ENCODE measurements at regions not wholly inside any gene's neighbourhood (a gene's known extent, or its start where the extent isn't known, plus 50 kb on each side); places are given as distances from the start of the nearest gene placed in this dataset.
"Not testable (repeated sequence)": the region's sequence is repeated elsewhere in the genome, so short reads cannot be mapped to it uniquely, and the experiment has no call there.

DNA sequence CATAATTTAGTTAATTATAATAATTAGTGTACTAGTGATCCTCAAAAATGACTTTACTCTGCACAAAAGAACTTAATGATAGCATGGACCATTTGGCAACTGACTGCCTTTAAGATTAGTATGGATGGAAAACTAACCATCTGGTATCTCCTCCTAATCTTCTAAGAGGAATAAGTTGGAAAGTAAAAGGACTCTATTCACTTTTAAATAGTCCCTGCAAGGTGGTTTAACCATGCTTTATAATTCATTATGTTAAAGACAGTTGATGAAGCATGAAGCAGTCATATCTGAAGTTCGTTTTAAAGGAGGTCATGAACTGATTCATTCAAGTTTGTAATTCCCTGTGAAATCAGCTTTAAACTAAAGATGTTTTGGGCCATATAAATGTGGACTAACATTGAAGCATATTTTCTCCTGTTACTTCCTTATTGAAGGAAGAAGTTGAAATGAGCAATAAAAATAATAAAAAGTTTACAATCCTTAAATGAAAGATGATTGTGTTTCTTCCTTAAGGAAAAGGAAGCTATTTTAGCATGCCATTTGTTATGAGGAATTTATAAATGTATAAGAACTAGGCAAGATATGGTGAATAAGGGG lies 446.0 kb downstream of the XIRP2 start:
- no peak for DNase-seq

DNA sequence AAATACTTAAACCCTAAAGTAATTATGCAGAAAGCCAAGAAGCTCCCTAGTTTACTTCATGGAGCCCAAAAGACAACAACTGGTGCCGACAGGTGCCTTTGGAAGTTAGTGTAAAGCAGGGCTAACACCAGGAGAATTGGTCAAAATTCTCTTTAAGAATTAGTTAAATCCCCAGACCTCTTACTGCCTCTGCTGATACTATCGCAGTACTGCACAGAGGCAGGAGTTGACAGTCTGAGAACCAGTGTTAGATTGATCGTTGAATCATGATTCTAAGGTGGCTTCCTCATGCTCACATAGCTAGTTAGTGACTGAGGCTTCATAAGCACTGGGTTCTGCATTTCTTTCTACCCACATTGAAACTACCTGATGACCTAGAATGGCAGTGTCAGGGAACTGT lies 445.0 kb downstream of the XIRP2 start:
- DNase-seq = no peak

DNA sequence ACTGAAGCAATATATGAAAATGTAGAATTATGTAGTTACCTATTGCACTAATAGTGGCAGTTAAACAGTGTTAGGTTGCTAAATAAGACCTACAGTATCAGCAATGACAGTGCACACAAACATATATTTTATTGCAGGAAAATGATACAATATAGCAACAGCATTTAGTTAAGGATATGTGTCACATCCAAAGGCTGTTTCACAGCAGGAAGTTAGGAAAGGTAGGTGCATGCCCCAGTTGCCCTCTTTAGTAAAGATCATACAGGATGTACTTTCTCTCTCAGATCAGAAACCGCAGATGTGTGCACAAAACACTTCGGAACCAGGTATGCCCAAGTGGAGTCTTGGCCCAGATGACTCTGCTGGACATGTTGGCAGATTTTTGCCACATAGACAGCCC lies 444.1 kb downstream of the XIRP2 start:
- DNase-seq = no peak

DNA sequence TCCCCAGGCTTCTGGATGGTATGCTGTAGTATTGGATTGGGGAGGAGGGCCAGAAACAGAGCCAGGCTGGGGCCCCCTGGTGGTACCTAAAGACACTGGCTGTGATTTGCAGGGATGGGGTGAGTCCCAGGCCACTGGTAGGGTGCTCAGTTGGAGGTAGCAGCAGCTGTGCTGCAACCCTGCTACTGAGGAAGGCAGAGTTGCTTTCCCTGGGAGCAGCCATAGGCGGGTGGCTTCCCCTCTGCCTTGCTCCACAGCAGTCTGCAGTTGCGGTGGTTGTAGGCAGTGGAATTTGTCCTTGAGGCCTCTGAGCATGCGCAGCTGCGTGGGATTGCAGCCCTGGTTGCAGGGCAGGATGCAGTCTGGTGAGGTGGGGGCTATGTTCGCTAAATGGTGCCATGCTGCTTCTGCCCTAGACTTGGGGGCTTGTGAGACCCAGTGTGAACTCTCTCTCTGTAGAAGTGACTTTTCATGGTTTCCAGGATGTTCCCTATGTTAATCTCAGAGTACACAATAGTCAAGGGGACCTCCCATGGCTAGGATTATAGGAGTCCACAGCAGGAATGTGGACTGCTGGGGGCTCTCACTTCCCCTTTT lies 443.5 kb downstream of the XIRP2 start:
- no peak for DNase-seq

DNA sequence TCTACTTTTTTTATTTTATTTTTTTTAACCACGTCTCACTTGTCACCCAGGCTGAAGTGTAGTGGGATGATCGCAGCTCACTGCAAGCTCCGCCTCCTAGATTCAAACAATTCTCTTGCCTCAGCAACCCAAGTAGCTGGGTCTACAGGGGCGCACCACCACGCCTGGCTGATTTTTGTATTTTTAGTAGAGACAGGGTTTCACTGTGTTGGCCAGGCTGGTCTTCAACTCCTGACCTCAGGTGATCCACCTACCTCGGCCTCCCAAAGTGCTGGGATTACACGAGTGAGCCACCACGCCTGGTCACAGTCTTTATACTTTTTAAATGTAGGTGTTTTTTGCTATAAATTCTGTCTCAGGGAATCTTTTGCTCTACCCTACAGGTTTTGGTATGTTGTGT lies 440.5 kb downstream of the XIRP2 start:
- DNase-seq = not testable (repeated sequence)

DNA sequence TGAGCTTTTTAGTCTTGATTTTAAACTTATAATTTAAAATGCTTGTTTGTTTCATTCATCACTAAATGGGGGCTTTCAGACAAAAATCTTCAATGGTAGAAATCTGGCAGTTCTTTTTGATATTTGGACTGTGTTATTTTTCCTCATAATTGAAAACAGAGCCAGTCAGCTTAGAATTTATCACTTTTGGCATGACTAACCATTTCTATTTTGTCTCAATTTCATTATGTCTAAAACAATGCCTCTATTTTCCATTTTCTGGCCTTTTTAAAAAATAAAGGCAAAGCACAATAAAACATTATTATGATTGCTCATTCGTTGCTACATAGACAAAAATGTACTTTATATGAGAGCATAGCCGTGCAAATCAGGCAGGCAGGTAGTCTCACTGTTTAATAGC lies 434.5 kb downstream of the XIRP2 start:
- no peak for DNase-seq

DNA sequence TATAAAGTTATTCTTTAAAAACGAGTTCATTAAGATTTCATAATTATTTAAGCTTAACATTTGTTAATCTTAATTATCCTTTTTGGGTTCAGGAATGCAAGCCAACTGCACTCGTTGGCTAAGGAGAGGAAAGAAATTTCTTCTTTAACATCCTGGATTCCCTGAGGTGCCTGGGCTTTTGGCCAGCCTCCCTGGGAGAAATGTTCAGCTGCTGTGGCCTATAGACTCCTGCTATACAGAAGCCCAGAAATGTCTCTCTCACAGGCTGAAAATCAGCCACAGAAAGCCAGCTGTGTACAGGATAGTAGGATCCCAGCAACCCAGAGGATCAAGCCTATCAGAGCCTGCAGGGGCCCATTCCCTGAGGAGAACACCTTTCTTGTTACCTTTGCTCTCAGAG lies 430.3 kb downstream of the XIRP2 start:
- DNase-seq = no peak

DNA sequence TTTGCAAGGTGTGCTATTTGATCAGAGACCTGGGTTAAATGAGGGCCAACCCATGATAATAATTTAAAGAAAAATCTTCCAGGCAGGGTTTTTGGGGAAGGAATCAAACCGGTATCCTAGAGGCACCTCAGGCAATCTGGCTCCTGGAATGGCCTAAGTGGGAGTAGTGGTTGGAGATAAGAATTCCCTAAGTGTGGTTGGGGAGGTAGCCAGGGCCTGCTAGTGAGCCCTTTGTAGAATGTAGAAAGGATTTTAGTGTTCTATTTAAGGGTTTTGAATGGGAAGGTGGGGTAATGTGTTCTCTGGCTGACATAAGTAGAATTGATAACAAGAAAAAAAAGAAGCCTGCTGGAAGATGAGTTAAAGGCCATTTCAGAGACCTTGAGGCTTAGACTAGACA lies 422.2 kb downstream of the XIRP2 start:
- no peak for DNase-seq

Measured in DMS153 (cell line).